IMR-90 (cell line): ENCODE measurements at regions not wholly inside any gene's neighbourhood (a gene's known extent, or its start where the extent isn't known, plus 50 kb on each side); places are given as distances from the start of the nearest gene placed in this dataset.

Source experiments
- ATAC-seq: fragments of 200-7000 bp; cut with Tn5 transposase; 2 replicates; pipeline ENCODE4 v1.9.1; 2020; ENCODE audit warnings: low read depth, mild to moderate bottlenecking, moderate library complexity
- BruUV-seq: library from RNA; stranded (reverse); fragments of 400-500 nt; replicated peaks from 2 replicates; lab custom pipeline; 2021; lab: Mats Ljungman, UMichigan
- CTCF ChIA-PET: fragments of 300-600 bp; formaldehyde crosslinking; extraction: SDS; loops from one replicate; lab custom pipeline; 2021; ENCODE audit warnings: antibody characterized with exemption; lab: Yijun Ruan, JAX
- POLR2A ChIA-PET: fragments of 300-600 bp; sonication (Branson Sonifier 250); formaldehyde crosslinking; loops from one replicate; lab custom pipeline; 2022; ENCODE audit warnings: antibody characterized with exemption; ENCODE audit not compliant: unreplicated experiment; lab: Charles Lee
- DNase-seq: peaks from one replicate; pipeline ENCODE4 v3.0.0; 2013
- H2AFZ ChIP-seq: replicated peaks from 2 replicates; pipeline ENCODE3; 2013; ENCODE audit warnings: low read length, mild to moderate bottlenecking; ENCODE audit not compliant: poor library complexity
- H2AK5ac ChIP-seq: 2 replicates; pipeline ENCODE4 v1.6.1; 2013; ENCODE audit warnings: low read depth, low read length, inconsistent platforms
- H2AK9ac ChIP-seq: replicated peaks from 2 replicates; pipeline ENCODE3; 2013; ENCODE audit warnings: mild to moderate bottlenecking, low read depth, low read length, moderate library complexity; ENCODE audit not compliant: poor library complexity
- H2BK120ac ChIP-seq: 2 replicates; pipeline ENCODE4 v1.6.1; 2013; ENCODE audit warnings: low read depth, low read length, inconsistent platforms
- H2BK15ac ChIP-seq: 3 replicates; pipeline ENCODE4 v1.6.1; 2013; ENCODE audit warnings: low read depth, low read length, inconsistent platforms
- H2BK20ac ChIP-seq: 2 replicates; pipeline ENCODE4 v1.6.1; 2013; ENCODE audit warnings: low read depth, mild to moderate bottlenecking, inconsistent platforms, low read length, moderate library complexity
- H2BK5ac ChIP-seq: 2 replicates; pipeline ENCODE4 v1.6.1; 2013; ENCODE audit warnings: mild to moderate bottlenecking, low read depth, low read length, inconsistent platforms; ENCODE audit not compliant: poor library complexity, severe bottlenecking
- H3K14ac ChIP-seq: replicated peaks from 2 replicates; pipeline ENCODE4 v1.6.1; 2013; ENCODE audit warnings: low read depth, low read length, inconsistent platforms
- H3K18ac ChIP-seq: 2 replicates; pipeline ENCODE4 v1.6.1; 2013; ENCODE audit warnings: low read depth, low read length, control low read depth
- H3K23ac ChIP-seq: 2 replicates; pipeline ENCODE4 v1.6.1; 2013; ENCODE audit warnings: low read depth, low read length, inconsistent platforms
- H3K27ac ChIP-seq: 2 replicates; pipeline ENCODE4 v1.5.1; 2013; ENCODE audit warnings: mild to moderate bottlenecking, control low read depth, low read length; ENCODE audit not compliant: insufficient read depth
- H3K27me3 ChIP-seq: 2 replicates; pipeline ENCODE4 v1.6.1; 2013; ENCODE audit warnings: low read length; ENCODE audit not compliant: control insufficient read depth, insufficient read depth
- H3K36me3 ChIP-seq: 2 replicates; pipeline ENCODE4 v1.6.1; 2013; ENCODE audit warnings: low read length, mixed read lengths; ENCODE audit not compliant: control insufficient read depth, insufficient read depth
- H3K4ac ChIP-seq: 2 replicates; pipeline ENCODE4 v1.6.1; 2013; ENCODE audit warnings: low read depth, low read length, inconsistent platforms
- H3K4me1 ChIP-seq: 2 replicates; pipeline ENCODE4 v1.6.1; 2013; ENCODE audit warnings: low read length, mixed read lengths; ENCODE audit not compliant: control insufficient read depth, insufficient read depth
- H3K4me2 ChIP-seq: 2 replicates; pipeline ENCODE4 v1.6.1; 2013; ENCODE audit warnings: low read depth, mild to moderate bottlenecking, control low read depth, low read length, moderate library complexity
- H3K4me3 ChIP-seq: 2 replicates; pipeline ENCODE4 v1.5.1; 2013; ENCODE audit warnings: low read depth, mild to moderate bottlenecking, control low read depth, low read length, moderate library complexity; ENCODE audit not compliant: insufficient read depth
- H3K56ac ChIP-seq: 2 replicates; pipeline ENCODE4 v1.6.1; 2013; ENCODE audit warnings: low read length, inconsistent platforms; ENCODE audit not compliant: insufficient read depth; ENCODE audit errors: extremely low read depth
- H3K79me1 ChIP-seq, 2 experiments: 2 replicates each; pipeline ENCODE4 v1.6.1; 2013; ENCODE audit warnings: low read length in 2 of 2, inconsistent platforms in 1 of 2, low read depth in 1 of 2
- H3K9ac ChIP-seq: 2 replicates; pipeline ENCODE4 v1.6.1; 2013; ENCODE audit warnings: low read depth, low read length, control low read depth
- H3K9me1 ChIP-seq: 2 replicates; pipeline ENCODE4 v1.6.1; 2013; ENCODE audit warnings: low read length, inconsistent platforms; ENCODE audit not compliant: insufficient read depth
- H3K9me3 ChIP-seq: 2 replicates; pipeline ENCODE4 v1.6.1; 2013; ENCODE audit warnings: low read length; ENCODE audit not compliant: control insufficient read depth, insufficient read depth
- H4K20me1 ChIP-seq: 2 replicates; pipeline ENCODE4 v1.6.1; 2013; ENCODE audit warnings: low read length, inconsistent platforms; ENCODE audit not compliant: insufficient read depth
- H4K5ac ChIP-seq: 2 replicates; pipeline ENCODE4 v1.6.1; 2013; ENCODE audit warnings: mild to moderate bottlenecking, low read depth, low read length, control low read depth
- H4K8ac ChIP-seq, 2 experiments: 2 replicates each; pipeline ENCODE4 v1.6.1; 2013; ENCODE audit warnings: low read depth in 2 of 2, low read length in 2 of 2, control low read depth in 1 of 2, inconsistent platforms in 1 of 2
- H4K91ac ChIP-seq: 2 replicates; pipeline ENCODE4 v1.6.1; 2013; ENCODE audit warnings: low read depth, low read length, inconsistent platforms; ENCODE audit not compliant: insufficient read depth
- BHLHE40 ChIP-seq: fragments of 150-350 bp; IDR thresholded peaks from 2 replicates; pipeline ENCODE4 v1.6.1; 2016; ENCODE audit warnings: mild to moderate bottlenecking, low read depth, low read length
- CEBPB ChIP-seq: IDR thresholded peaks from 2 replicates; pipeline ENCODE4 v1.6.1; 2012; ENCODE audit warnings: low read depth, low read length, improper control_type of control experiment
- CHD1 ChIP-seq: IDR thresholded peaks from 2 replicates; pipeline ENCODE4 v1.6.1; 2012; ENCODE audit warnings: low read depth, low read length, improper control_type of control experiment
- FOS ChIP-seq: fragments of 150-350 bp; IDR thresholded peaks from 2 replicates; pipeline ENCODE4 v1.6.1; 2016; ENCODE audit warnings: low read depth, low read length
- MAFK ChIP-seq: IDR thresholded peaks from 2 replicates; pipeline ENCODE4 v1.6.1; 2012; ENCODE audit warnings: low read depth, low read length, improper control_type of control experiment
- MAZ ChIP-seq: IDR thresholded peaks from 2 replicates; pipeline ENCODE4 v1.6.1; 2012; ENCODE audit warnings: low read depth, mild to moderate bottlenecking, low read length, improper control_type of control experiment, moderate library complexity, borderline replicate concordance
- MXI1 ChIP-seq: IDR thresholded peaks from 2 replicates; pipeline ENCODE4 v1.6.1; 2012; ENCODE audit warnings: low read depth, mild to moderate bottlenecking, low read length, moderate library complexity, borderline replicate concordance
- NFE2L2 ChIP-seq: fragments of 150-350 bp; IDR thresholded peaks from 2 replicates; pipeline ENCODE4 v1.6.1; 2016; ENCODE audit warnings: low read depth, mild to moderate bottlenecking, low read length
- POLR2A ChIP-seq: IDR thresholded peaks from 2 replicates; pipeline ENCODE4 v1.6.1; 2012; ENCODE audit warnings: mild to moderate bottlenecking, low read depth, low read length
- RAD21 ChIP-seq: IDR thresholded peaks from 2 replicates; pipeline ENCODE4 v1.6.1; 2012; ENCODE audit warnings: low read length, improper control_type of control experiment
- RCOR1 ChIP-seq: IDR thresholded peaks from 2 replicates; pipeline ENCODE4 v1.6.1; 2012; ENCODE audit warnings: mild to moderate bottlenecking, low read length, improper control_type of control experiment; ENCODE audit not compliant: insufficient replicate concordance
- RFX5 ChIP-seq: IDR thresholded peaks from 2 replicates; pipeline ENCODE4 v1.8.0; 2012; ENCODE audit warnings: low read depth, mild to moderate bottlenecking, low read length, moderate library complexity
- SMC3 ChIP-seq: fragments of 150-350 bp; IDR thresholded peaks from 2 replicates; pipeline ENCODE4 v1.6.1; 2016; ENCODE audit warnings: low read depth, mild to moderate bottlenecking, antibody characterized with exemption, low read length, moderate library complexity
- WGBS, 2 experiments: methylation state at CpG; one replicate each; pipeline versions ENCODE4 v1.1.5 to v1.1.7; 2013; ENCODE audit warnings: missing lambda C conversion rate in 2 of 2; ENCODE audit not compliant: insufficient read length in 1 of 2; ENCODE audit errors: extremely low coverage in 2 of 2; 5-methylcytosine and 5-hydroxymethylcytosine counted together
- dilution Hi-C: fragments of 300-500 bp; cut with HindIII; formaldehyde crosslinking; loops from one replicate; pipeline ENCODE4 v1.14.3; 2018; ENCODE audit warnings: low sequenced_read_pairs; ENCODE audit not compliant: unreplicated experiment
- in situ Hi-C: fragments of 300-500 bp; cut with MboI; formaldehyde crosslinking; loops from 3 replicates; pipeline ENCODE4 v1.14.3; 2019; ENCODE audit warnings: low sequenced_read_pairs, inconsistent platforms, mixed read lengths
- intact Hi-C: fragments of 100-400 bp; cut with micrococcal nuclease; formaldehyde crosslinking; loops from 2 replicates; pipeline ENCODE4 v1.10.0; 2022
- TF ChIP-seq, protein P1 (sequence below): fragments of 150-350 bp; IDR thresholded peaks from 2 replicates; pipeline ENCODE4 v1.6.1; 2016; ENCODE audit warnings: low read depth, mild to moderate bottlenecking, low read length, moderate library complexity, borderline replicate concordance
- TF ChIP-seq, protein P2 (sequence below): conservative IDR thresholded peaks from 2 replicates; pipeline ENCODE4 v1.5.1; 2012; ENCODE audit warnings: mild to moderate bottlenecking, low read depth, low read length, improper control_type of control experiment
- TF ChIP-seq, protein P3 (sequence below): fragments of 150-350 bp; IDR thresholded peaks from 2 replicates; pipeline ENCODE4 v1.6.1; 2017; ENCODE audit warnings: mild to moderate bottlenecking, antibody characterized with exemption, low read length, low read depth

DNA sequence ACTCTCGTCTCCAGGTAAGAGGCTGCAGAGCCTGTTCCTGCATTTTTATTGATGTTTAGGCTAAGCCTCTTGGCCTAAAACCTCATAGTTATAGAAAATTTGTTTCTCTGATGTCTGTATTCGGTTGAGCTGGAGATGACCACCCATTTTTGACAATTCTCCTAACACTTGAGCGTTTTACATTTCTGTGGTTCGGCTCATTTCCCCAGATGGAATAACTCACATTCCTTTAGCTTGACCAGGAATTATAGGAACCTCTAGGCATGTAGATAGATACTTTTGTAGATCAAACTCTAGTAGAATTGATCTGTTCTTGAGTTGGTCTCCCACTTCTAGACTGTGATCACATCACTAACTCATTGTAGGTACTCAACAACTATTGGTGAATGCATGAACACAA, 172.6 kb upstream of the CADM1 start:
- H4K91ac ChIP-seq: peak overlapping the region; percentile 98
- H3K9ac ChIP-seq: no peak overlapping the region
- H3K4ac ChIP-seq: peak overlapping the region; percentile 98
- H2AK9ac ChIP-seq: peak overlapping the region; percentile 26
- H2BK20ac ChIP-seq: peak overlapping the region; percentile 96
- H2BK15ac ChIP-seq: peak overlapping the region; percentile 74; the same call in 2 of the 3 replicates
- H3K9me3 ChIP-seq: no peaks in the 10 kb centered on the region
- BruUV-seq: no TSS peak
- peak overlapping the region; percentile 34 for H3K4me2 ChIP-seq
- ChIA-PET CTCF (no interaction called here), POLR2A (interaction anchor here (0.6 kb wide), 1 partner anchor 27 kb away, joined by 7 read pairs; no protein-coding TSS in a partner anchor)
- peaks cover 20% of the 10 kb centered on the region for H3K9me1 ChIP-seq
- in situ Hi-C loops (no loop called here), dilution Hi-C loops (no loop called here), intact Hi-C loops (loop anchor here (2.0 to 10.0 kb wide), 3 partner anchors 54 to 342 kb away; partner anchors contain the start of gene CADM1)
- peak overlapping the region; percentile 88 for H2BK5ac ChIP-seq
- peak overlapping the region; percentile 93 for H3K14ac ChIP-seq
- DNase-seq (peak; percentile 81), ATAC-seq (peak; percentile 80)
- no CpG with 5 or more reads among the region's 4 CpGs for WGBS, 2 experiments
- H2AK5ac ChIP-seq: peak overlapping the region; percentile 98; the same call in 1 of the 2 replicates
- H3K27ac ChIP-seq: peak overlapping the region; percentile 88
- no peaks in the 10 kb centered on the region for H3K36me3 ChIP-seq
- H3K4me3 ChIP-seq: no peak overlapping the region
- H3K23ac ChIP-seq: peak overlapping the region; percentile 95
- peak overlapping the region; percentile 87 to 92 for H4K8ac ChIP-seq
- peak overlapping the region; percentile 87 for H3K18ac ChIP-seq
- no peaks in the 10 kb centered on the region for H3K27me3 ChIP-seq
- H3K79me1 ChIP-seq: no peaks in the 10 kb centered on the region; a peak in 1 of 4 replicates
- TF ChIP-seq, protein P1, sequence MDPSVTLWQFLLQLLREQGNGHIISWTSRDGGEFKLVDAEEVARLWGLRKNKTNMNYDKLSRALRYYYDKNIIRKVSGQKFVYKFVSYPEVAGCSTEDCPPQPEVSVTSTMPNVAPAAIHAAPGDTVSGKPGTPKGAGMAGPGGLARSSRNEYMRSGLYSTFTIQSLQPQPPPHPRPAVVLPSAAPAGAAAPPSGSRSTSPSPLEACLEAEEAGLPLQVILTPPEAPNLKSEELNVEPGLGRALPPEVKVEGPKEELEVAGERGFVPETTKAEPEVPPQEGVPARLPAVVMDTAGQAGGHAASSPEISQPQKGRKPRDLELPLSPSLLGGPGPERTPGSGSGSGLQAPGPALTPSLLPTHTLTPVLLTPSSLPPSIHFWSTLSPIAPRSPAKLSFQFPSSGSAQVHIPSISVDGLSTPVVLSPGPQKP: no peak
- no peak for TF ChIP-seq MXI1
- no peak for TF ChIP-seq MAZ
- no peak for TF ChIP-seq CEBPB
- TF ChIP-seq RCOR1: no peak
- TF ChIP-seq POLR2A: no peak
- no peak for TF ChIP-seq NFE2L2
- TF ChIP-seq RAD21: no peak
- no peak for TF ChIP-seq MAFK
- TF ChIP-seq, protein P2, sequence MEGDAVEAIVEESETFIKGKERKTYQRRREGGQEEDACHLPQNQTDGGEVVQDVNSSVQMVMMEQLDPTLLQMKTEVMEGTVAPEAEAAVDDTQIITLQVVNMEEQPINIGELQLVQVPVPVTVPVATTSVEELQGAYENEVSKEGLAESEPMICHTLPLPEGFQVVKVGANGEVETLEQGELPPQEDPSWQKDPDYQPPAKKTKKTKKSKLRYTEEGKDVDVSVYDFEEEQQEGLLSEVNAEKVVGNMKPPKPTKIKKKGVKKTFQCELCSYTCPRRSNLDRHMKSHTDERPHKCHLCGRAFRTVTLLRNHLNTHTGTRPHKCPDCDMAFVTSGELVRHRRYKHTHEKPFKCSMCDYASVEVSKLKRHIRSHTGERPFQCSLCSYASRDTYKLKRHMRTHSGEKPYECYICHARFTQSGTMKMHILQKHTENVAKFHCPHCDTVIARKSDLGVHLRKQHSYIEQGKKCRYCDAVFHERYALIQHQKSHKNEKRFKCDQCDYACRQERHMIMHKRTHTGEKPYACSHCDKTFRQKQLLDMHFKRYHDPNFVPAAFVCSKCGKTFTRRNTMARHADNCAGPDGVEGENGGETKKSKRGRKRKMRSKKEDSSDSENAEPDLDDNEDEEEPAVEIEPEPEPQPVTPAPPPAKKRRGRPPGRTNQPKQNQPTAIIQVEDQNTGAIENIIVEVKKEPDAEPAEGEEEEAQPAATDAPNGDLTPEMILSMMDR: no peak
- TF ChIP-seq RFX5: no peak
- no peak for TF ChIP-seq SMC3
- TF ChIP-seq BHLHE40: no peak
- no peak for TF ChIP-seq FOS
- TF ChIP-seq CHD1: no peak
- TF ChIP-seq, protein P3, sequence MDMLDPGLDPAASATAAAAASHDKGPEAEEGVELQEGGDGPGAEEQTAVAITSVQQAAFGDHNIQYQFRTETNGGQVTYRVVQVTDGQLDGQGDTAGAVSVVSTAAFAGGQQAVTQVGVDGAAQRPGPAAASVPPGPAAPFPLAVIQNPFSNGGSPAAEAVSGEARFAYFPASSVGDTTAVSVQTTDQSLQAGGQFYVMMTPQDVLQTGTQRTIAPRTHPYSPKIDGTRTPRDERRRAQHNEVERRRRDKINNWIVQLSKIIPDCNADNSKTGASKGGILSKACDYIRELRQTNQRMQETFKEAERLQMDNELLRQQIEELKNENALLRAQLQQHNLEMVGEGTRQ: no peak
- peak overlapping the region; percentile 86 for H3K56ac ChIP-seq
- H4K20me1 ChIP-seq: no peaks in the 10 kb centered on the region
- peak overlapping the region; percentile 99 for H2BK120ac ChIP-seq
- peak overlapping the region; percentile 72 for H2AFZ ChIP-seq
- H3K4me1 ChIP-seq: peaks cover 21% of the 10 kb centered on the region
- H4K5ac ChIP-seq: peak overlapping the region; percentile 72
